IMR-90 (cell line): ENCODE measurements at regions not wholly inside any gene's neighbourhood (a gene's known extent, or its start where the extent isn't known, plus 50 kb on each side); places are given as distances from the start of the nearest gene placed in this dataset.

ENCODE experiments used
- ATAC-seq: fragments of 200-7000 bp; cut with Tn5 transposase; 2 replicates; pipeline ENCODE4 v1.9.1; 2020; ENCODE audit warnings: low read depth, mild to moderate bottlenecking, moderate library complexity
- BruUV-seq: library from RNA; stranded (reverse); fragments of 400-500 nt; replicated peaks from 2 replicates; lab custom pipeline; 2021; lab: Mats Ljungman, UMichigan
- CTCF ChIA-PET: fragments of 300-600 bp; formaldehyde crosslinking; extraction: SDS; loops from one replicate; lab custom pipeline; 2021; ENCODE audit warnings: antibody characterized with exemption; lab: Yijun Ruan, JAX
- POLR2A ChIA-PET: fragments of 300-600 bp; sonication (Branson Sonifier 250); formaldehyde crosslinking; loops from one replicate; lab custom pipeline; 2022; ENCODE audit warnings: antibody characterized with exemption; ENCODE audit not compliant: unreplicated experiment; lab: Charles Lee
- DNase-seq: peaks from one replicate; pipeline ENCODE4 v3.0.0; 2013
- H2AFZ ChIP-seq: replicated peaks from 2 replicates; pipeline ENCODE3; 2013; ENCODE audit warnings: low read length, mild to moderate bottlenecking; ENCODE audit not compliant: poor library complexity
- H2AK5ac ChIP-seq: 2 replicates; pipeline ENCODE4 v1.6.1; 2013; ENCODE audit warnings: low read depth, low read length, inconsistent platforms
- H2AK9ac ChIP-seq: replicated peaks from 2 replicates; pipeline ENCODE3; 2013; ENCODE audit warnings: mild to moderate bottlenecking, low read depth, low read length, moderate library complexity; ENCODE audit not compliant: poor library complexity
- H2BK120ac ChIP-seq: 2 replicates; pipeline ENCODE4 v1.6.1; 2013; ENCODE audit warnings: low read depth, low read length, inconsistent platforms
- H2BK15ac ChIP-seq: 3 replicates; pipeline ENCODE4 v1.6.1; 2013; ENCODE audit warnings: low read depth, low read length, inconsistent platforms
- H2BK20ac ChIP-seq: 2 replicates; pipeline ENCODE4 v1.6.1; 2013; ENCODE audit warnings: low read depth, mild to moderate bottlenecking, inconsistent platforms, low read length, moderate library complexity
- H2BK5ac ChIP-seq: 2 replicates; pipeline ENCODE4 v1.6.1; 2013; ENCODE audit warnings: mild to moderate bottlenecking, low read depth, low read length, inconsistent platforms; ENCODE audit not compliant: poor library complexity, severe bottlenecking
- H3K14ac ChIP-seq: replicated peaks from 2 replicates; pipeline ENCODE4 v1.6.1; 2013; ENCODE audit warnings: low read depth, low read length, inconsistent platforms
- H3K18ac ChIP-seq: 2 replicates; pipeline ENCODE4 v1.6.1; 2013; ENCODE audit warnings: low read depth, low read length, control low read depth
- H3K23ac ChIP-seq: 2 replicates; pipeline ENCODE4 v1.6.1; 2013; ENCODE audit warnings: low read depth, low read length, inconsistent platforms
- H3K27ac ChIP-seq: 2 replicates; pipeline ENCODE4 v1.5.1; 2013; ENCODE audit warnings: mild to moderate bottlenecking, control low read depth, low read length; ENCODE audit not compliant: insufficient read depth
- H3K27me3 ChIP-seq: 2 replicates; pipeline ENCODE4 v1.6.1; 2013; ENCODE audit warnings: low read length; ENCODE audit not compliant: control insufficient read depth, insufficient read depth
- H3K36me3 ChIP-seq: 2 replicates; pipeline ENCODE4 v1.6.1; 2013; ENCODE audit warnings: low read length, mixed read lengths; ENCODE audit not compliant: control insufficient read depth, insufficient read depth
- H3K4ac ChIP-seq: 2 replicates; pipeline ENCODE4 v1.6.1; 2013; ENCODE audit warnings: low read depth, low read length, inconsistent platforms
- H3K4me1 ChIP-seq: 2 replicates; pipeline ENCODE4 v1.6.1; 2013; ENCODE audit warnings: low read length, mixed read lengths; ENCODE audit not compliant: control insufficient read depth, insufficient read depth
- H3K4me2 ChIP-seq: 2 replicates; pipeline ENCODE4 v1.6.1; 2013; ENCODE audit warnings: low read depth, mild to moderate bottlenecking, control low read depth, low read length, moderate library complexity
- H3K4me3 ChIP-seq: 2 replicates; pipeline ENCODE4 v1.5.1; 2013; ENCODE audit warnings: low read depth, mild to moderate bottlenecking, control low read depth, low read length, moderate library complexity; ENCODE audit not compliant: insufficient read depth
- H3K56ac ChIP-seq: 2 replicates; pipeline ENCODE4 v1.6.1; 2013; ENCODE audit warnings: low read length, inconsistent platforms; ENCODE audit not compliant: insufficient read depth; ENCODE audit errors: extremely low read depth
- H3K79me1 ChIP-seq, 2 experiments: 2 replicates each; pipeline ENCODE4 v1.6.1; 2013; ENCODE audit warnings: low read length in 2 of 2, inconsistent platforms in 1 of 2, low read depth in 1 of 2
- H3K9ac ChIP-seq: 2 replicates; pipeline ENCODE4 v1.6.1; 2013; ENCODE audit warnings: low read depth, low read length, control low read depth
- H3K9me1 ChIP-seq: 2 replicates; pipeline ENCODE4 v1.6.1; 2013; ENCODE audit warnings: low read length, inconsistent platforms; ENCODE audit not compliant: insufficient read depth
- H3K9me3 ChIP-seq: 2 replicates; pipeline ENCODE4 v1.6.1; 2013; ENCODE audit warnings: low read length; ENCODE audit not compliant: control insufficient read depth, insufficient read depth
- H4K20me1 ChIP-seq: 2 replicates; pipeline ENCODE4 v1.6.1; 2013; ENCODE audit warnings: low read length, inconsistent platforms; ENCODE audit not compliant: insufficient read depth
- H4K5ac ChIP-seq: 2 replicates; pipeline ENCODE4 v1.6.1; 2013; ENCODE audit warnings: mild to moderate bottlenecking, low read depth, low read length, control low read depth
- H4K8ac ChIP-seq, 2 experiments: 2 replicates each; pipeline ENCODE4 v1.6.1; 2013; ENCODE audit warnings: low read depth in 2 of 2, low read length in 2 of 2, control low read depth in 1 of 2, inconsistent platforms in 1 of 2
- H4K91ac ChIP-seq: 2 replicates; pipeline ENCODE4 v1.6.1; 2013; ENCODE audit warnings: low read depth, low read length, inconsistent platforms; ENCODE audit not compliant: insufficient read depth
- BHLHE40 ChIP-seq: fragments of 150-350 bp; IDR thresholded peaks from 2 replicates; pipeline ENCODE4 v1.6.1; 2016; ENCODE audit warnings: mild to moderate bottlenecking, low read depth, low read length
- CEBPB ChIP-seq: IDR thresholded peaks from 2 replicates; pipeline ENCODE4 v1.6.1; 2012; ENCODE audit warnings: low read depth, low read length, improper control_type of control experiment
- CHD1 ChIP-seq: IDR thresholded peaks from 2 replicates; pipeline ENCODE4 v1.6.1; 2012; ENCODE audit warnings: low read depth, low read length, improper control_type of control experiment
- CTCF ChIP-seq: conservative IDR thresholded peaks from 2 replicates; pipeline ENCODE4 v1.5.1; 2012; ENCODE audit warnings: mild to moderate bottlenecking, low read depth, low read length, improper control_type of control experiment
- FOS ChIP-seq: fragments of 150-350 bp; IDR thresholded peaks from 2 replicates; pipeline ENCODE4 v1.6.1; 2016; ENCODE audit warnings: low read depth, low read length
- MAFK ChIP-seq: IDR thresholded peaks from 2 replicates; pipeline ENCODE4 v1.6.1; 2012; ENCODE audit warnings: low read depth, low read length, improper control_type of control experiment
- MAZ ChIP-seq: IDR thresholded peaks from 2 replicates; pipeline ENCODE4 v1.6.1; 2012; ENCODE audit warnings: low read depth, mild to moderate bottlenecking, low read length, improper control_type of control experiment, moderate library complexity, borderline replicate concordance
- MXI1 ChIP-seq: IDR thresholded peaks from 2 replicates; pipeline ENCODE4 v1.6.1; 2012; ENCODE audit warnings: low read depth, mild to moderate bottlenecking, low read length, moderate library complexity, borderline replicate concordance
- NFE2L2 ChIP-seq: fragments of 150-350 bp; IDR thresholded peaks from 2 replicates; pipeline ENCODE4 v1.6.1; 2016; ENCODE audit warnings: low read depth, mild to moderate bottlenecking, low read length
- POLR2A ChIP-seq: IDR thresholded peaks from 2 replicates; pipeline ENCODE4 v1.6.1; 2012; ENCODE audit warnings: mild to moderate bottlenecking, low read depth, low read length
- RAD21 ChIP-seq: IDR thresholded peaks from 2 replicates; pipeline ENCODE4 v1.6.1; 2012; ENCODE audit warnings: low read length, improper control_type of control experiment
- RCOR1 ChIP-seq: IDR thresholded peaks from 2 replicates; pipeline ENCODE4 v1.6.1; 2012; ENCODE audit warnings: mild to moderate bottlenecking, low read length, improper control_type of control experiment; ENCODE audit not compliant: insufficient replicate concordance
- RFX5 ChIP-seq: IDR thresholded peaks from 2 replicates; pipeline ENCODE4 v1.8.0; 2012; ENCODE audit warnings: low read depth, mild to moderate bottlenecking, low read length, moderate library complexity
- SMC3 ChIP-seq: fragments of 150-350 bp; IDR thresholded peaks from 2 replicates; pipeline ENCODE4 v1.6.1; 2016; ENCODE audit warnings: low read depth, mild to moderate bottlenecking, antibody characterized with exemption, low read length, moderate library complexity
- USF2 ChIP-seq: fragments of 150-350 bp; IDR thresholded peaks from 2 replicates; pipeline ENCODE4 v1.6.1; 2017; ENCODE audit warnings: mild to moderate bottlenecking, antibody characterized with exemption, low read length, low read depth
- dilution Hi-C: fragments of 300-500 bp; cut with HindIII; formaldehyde crosslinking; loops from one replicate; pipeline ENCODE4 v1.14.3; 2018; ENCODE audit warnings: low sequenced_read_pairs; ENCODE audit not compliant: unreplicated experiment
- in situ Hi-C: fragments of 300-500 bp; cut with MboI; formaldehyde crosslinking; loops from 3 replicates; pipeline ENCODE4 v1.14.3; 2019; ENCODE audit warnings: low sequenced_read_pairs, inconsistent platforms, mixed read lengths
- intact Hi-C: fragments of 100-400 bp; cut with micrococcal nuclease; formaldehyde crosslinking; loops from 2 replicates; pipeline ENCODE4 v1.10.0; 2022
- TF ChIP-seq, protein P1 (sequence below): fragments of 150-350 bp; IDR thresholded peaks from 2 replicates; pipeline ENCODE4 v1.6.1; 2016; ENCODE audit warnings: low read depth, mild to moderate bottlenecking, low read length, moderate library complexity, borderline replicate concordance

DNA sequence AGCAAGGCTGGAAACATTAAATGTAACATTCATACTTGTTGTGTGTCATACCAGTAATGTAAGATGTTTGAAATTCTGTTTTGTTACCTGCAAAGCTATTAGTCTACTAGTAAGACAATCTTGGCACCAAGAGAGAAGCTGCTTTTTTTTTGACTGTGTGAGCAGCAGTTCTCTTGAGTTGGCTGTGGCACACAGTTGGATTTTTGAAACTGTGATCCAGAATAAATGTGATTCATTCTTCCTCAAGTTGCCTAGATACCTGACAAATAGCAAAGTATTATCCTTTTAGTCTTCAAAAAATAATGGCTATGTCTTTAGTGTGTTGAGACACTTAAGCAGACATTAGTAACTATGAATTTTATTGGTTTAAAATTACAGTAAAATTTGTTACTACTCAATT is 57.2 kb upstream of the HAPLN1 start:
- H3K23ac ChIP-seq, result no peak overlapping the region
- no peak overlapping the region for H2BK5ac ChIP-seq
- BruUV-seq, result no TSS peak
- ChIA-PET POLR2A (no interaction called here), CTCF (no interaction called here)
- H3K18ac ChIP-seq, result no peak overlapping the region
- H2AFZ ChIP-seq, result no peak overlapping the region
- no peaks in the 10 kb centered on the region for H3K9me3 ChIP-seq
- in situ Hi-C loops (no loop called here), intact Hi-C loops (no loop called here), dilution Hi-C loops (no loop called here)
- no peak overlapping the region for H3K27ac ChIP-seq
- no peak overlapping the region for H4K91ac ChIP-seq
- TF ChIP-seq, protein P1, sequence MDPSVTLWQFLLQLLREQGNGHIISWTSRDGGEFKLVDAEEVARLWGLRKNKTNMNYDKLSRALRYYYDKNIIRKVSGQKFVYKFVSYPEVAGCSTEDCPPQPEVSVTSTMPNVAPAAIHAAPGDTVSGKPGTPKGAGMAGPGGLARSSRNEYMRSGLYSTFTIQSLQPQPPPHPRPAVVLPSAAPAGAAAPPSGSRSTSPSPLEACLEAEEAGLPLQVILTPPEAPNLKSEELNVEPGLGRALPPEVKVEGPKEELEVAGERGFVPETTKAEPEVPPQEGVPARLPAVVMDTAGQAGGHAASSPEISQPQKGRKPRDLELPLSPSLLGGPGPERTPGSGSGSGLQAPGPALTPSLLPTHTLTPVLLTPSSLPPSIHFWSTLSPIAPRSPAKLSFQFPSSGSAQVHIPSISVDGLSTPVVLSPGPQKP, result no peak
- TF ChIP-seq NFE2L2 (no peak), RCOR1 (no peak), CHD1 (no peak), CTCF (no peak), POLR2A (no peak), MAFK (no peak), MXI1 (no peak), USF2 (no peak), CEBPB (no peak), BHLHE40 (no peak), SMC3 (no peak), RAD21 (no peak), MAZ (no peak), RFX5 (no peak), FOS (no peak)
- no peaks in the 10 kb centered on the region for H3K79me1 ChIP-seq
- H3K56ac ChIP-seq, result no peak overlapping the region
- H2AK9ac ChIP-seq, result no peak overlapping the region
- no peak overlapping the region for H4K5ac ChIP-seq
- no peaks in the 10 kb centered on the region for H3K27me3 ChIP-seq
- no peak overlapping the region for H3K4me3 ChIP-seq
- no peak overlapping the region for H3K4ac ChIP-seq
- no peaks in the 10 kb centered on the region for H4K20me1 ChIP-seq
- no peak for ATAC-seq
- H2BK20ac ChIP-seq, result no peak overlapping the region
- no peak overlapping the region for H2BK120ac ChIP-seq
- no peaks in the 10 kb centered on the region for H3K36me3 ChIP-seq
- no peak overlapping the region for H2BK15ac ChIP-seq
- no peak overlapping the region for H3K4me2 ChIP-seq
- DNase-seq, result no peak
- no peaks in the 10 kb centered on the region for H3K9me1 ChIP-seq
- H2AK5ac ChIP-seq, result no peak overlapping the region
- no peak overlapping the region for H4K8ac ChIP-seq
- no peak overlapping the region for H3K9ac ChIP-seq
- H3K4me1 ChIP-seq, result no peaks in the 10 kb centered on the region
- no peak overlapping the region for H3K14ac ChIP-seq
